Stimulated activated CD8-positive, alpha-beta memory T cell treated with anti-CD3 and anti-CD28 coated beads, Interleukin-15, amount 100 ng/mL, for 4 hours (primary cell): ENCODE measurements at regions not wholly inside any gene's neighbourhood (a gene's known extent, or its start where the extent isn't known, plus 50 kb on each side); places are given as distances from the start of the nearest gene placed in this dataset.

Experiments used
- DNase-seq, 2 donors: peaks; one replicate each; pipeline ENCODE4 v3.0.0-alpha.2; 2020; ENCODE audit warnings: low read depth in 2 of 2

DNA sequence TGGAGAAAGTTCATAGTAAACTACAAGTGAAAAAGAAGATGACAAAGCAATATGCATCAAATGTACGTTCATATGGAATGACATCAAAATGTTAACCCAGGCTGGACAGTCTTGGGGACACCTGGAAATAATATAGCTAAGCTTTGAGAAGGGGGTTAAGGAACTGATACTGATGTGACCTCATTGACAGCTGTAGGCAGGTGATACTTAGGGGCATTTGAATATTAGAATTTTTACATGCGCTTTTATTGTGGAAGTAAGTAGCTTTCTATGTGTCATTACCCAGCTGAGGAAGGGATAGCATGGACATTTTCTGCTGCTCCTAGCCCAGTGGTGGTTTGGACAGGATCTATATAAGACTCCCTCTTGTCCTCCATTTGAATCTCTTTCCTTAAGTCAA, 299.7 kb downstream of the CWC27 start:
- no peak for DNase-seq

DNA sequence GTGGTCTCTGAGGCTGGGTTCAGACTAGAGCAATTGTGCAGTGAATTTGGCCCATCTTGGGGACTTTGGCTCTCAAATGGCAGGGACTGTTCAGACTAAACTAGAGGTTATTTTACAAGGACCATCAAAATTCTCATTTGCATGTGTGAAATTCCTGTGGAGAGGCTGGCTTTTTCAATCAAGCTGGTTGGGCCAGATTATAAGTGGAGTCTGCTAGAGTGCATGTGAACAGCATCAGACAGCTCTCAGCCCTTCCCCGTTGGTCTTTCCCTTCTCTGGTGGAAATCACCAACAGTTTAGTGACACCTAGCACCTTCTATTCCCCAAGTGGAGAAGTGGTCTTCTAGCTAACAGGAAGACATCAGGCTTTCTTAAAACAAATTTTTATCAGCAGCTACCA, 301.3 kb downstream of the CWC27 start:
- no peak for DNase-seq

DNA sequence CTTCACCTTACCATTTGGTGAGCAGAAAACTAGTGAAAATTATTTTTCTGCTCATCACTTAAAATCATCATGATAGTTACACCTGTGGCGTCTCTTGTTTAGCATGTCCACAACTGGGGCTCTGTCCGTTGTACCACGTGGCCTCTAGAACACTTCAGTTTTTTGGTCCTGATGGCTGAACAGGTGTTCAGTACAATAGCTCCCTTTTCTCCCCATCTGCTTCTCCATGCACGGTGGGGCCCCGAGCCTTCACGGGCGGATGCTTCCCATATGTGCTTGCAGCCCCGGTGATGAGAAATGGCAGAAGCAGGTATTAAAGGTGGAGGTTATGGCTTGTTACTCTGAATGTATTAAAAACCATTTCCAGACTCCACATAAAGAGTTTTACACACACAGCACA, 304.1 kb downstream of the CWC27 start:
- no peak for DNase-seq

DNA sequence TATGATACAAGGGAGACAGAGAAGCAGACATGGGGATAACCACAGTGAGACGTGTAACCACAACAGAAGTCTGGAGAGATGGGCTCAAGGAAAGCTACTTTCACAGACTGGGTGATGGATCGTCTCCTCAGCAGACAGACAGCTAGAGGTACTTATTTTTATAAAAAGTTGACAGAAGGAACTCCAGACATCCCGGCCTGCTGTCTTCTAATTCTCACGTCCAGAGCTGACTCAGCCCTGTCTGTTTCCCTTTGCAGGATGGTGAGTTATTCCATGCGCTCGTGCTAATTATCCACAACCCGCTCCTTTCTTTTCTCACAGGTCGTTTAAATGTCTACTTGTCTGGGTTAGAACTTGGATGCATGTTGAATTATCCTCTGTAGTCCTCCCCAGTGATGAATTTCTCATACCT, 304.5 kb downstream of the CWC27 start:
- DNase-seq = no peak

DNA sequence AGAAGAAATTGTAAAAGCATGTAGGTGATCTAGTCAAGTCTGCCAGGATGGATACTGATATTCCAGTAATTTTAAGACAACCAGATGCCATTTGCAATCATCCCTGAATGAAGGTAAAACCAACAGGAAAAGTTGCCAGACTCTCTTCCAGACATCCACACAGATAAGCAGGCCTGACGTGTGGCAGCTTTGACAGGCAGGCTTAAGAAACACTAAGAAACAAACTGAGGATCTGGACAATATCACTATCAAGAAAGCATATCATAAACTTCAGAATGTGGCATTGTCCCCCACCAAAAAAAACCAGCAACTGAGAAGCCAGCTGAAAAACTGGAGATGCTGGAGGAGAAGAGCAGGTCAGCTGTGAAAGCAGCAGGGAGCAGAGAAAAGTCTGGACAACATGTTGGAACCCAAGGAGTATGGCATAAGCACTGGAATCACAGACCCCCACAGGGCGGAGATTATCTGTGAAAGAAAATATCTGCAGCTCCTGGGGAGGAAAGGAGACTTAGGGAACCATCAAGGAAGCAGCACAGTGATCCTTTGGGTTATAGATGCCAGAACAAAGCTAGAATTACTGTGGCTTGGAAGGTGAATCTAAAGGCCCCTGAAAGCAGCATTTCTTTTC, 307.0 kb downstream of the CWC27 start:
- no peak for DNase-seq

DNA sequence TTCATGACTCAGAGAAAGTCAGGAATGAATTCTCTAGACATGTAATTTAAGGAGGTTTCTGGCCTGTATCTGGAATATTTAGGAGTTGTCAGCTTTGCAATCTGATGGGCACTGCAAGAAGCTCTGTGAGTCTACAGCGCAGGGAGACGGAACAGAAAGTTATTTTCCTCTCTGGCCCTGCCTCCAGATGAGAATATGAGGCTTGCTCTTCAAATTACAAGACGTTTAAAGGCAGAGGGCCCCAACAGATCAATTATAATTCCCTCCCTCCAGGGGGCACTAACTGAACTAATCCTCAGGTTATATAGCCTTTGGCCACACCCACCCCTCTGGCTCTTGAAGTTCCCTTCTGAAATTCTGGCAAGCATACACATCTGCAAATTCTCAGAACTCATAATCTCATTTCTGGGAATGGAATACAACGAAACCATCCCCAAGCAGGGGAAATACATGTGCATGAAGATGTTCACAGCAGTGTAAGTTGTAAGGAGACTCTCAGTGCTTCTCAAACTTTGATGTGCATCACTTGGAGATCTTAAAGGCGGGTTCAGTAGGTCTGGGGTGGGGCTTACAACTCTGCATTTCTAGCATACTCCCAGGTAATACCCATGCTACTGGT, 307.6 kb downstream of the CWC27 start:
- peak; percentile 27 to 61 for DNase-seq

DNA sequence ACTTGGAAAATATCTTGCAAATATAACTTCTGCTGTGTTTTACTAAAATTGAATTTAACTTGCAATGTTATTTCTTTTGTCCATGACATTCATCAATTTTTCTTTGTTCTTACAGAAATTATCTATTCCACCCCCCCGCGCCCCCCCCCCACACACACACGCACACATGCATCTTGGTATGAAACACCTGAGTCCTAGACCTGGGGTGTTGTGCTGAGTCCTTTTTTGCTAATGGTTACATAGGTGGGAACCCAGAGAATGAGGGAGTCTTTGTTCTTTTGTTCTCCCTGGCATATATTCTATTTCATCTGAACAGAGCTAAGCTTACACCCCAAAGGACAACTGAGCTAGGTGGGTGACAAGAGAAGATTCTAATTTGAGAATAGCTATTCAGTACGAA, 308.9 kb downstream of the CWC27 start:
- no peak for DNase-seq

DNA sequence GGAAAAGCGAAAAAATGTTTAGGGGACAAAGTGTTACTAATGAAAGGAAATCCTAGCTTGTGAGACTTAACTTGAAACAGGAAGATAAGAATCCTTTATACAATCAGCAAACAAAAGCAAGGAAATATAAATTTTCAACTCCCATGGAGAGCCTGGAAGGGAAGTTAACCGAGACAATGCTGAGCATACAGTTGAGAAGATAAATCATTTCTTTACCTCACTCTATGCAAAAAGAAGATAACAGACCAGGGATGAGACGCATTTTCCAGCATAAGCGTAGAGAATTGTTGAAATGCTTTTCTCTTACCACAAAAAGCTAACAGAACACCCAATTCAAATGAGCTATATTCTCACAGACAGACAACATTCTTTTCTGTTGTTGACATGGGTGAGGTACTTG, 309.6 kb downstream of the CWC27 start:
- DNase-seq = no peak

DNA sequence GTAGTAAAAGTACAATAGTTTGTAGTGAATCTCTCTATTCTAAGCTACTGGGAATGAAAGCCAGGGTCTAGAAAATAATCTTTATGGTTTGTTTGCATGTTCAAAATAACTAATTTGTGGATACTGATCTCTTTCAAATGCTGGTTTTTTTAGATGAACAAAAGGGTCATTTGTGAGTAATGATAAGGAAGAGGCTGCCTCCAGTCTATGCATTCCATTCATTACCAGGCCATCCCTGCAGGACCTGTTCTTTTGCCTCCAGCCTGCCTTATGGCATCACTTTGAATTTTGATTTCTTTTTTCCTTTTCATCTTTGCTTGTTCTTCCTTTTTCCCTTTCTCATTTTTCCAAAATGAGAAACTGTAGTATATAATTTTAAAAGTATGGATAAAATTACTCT, 312.3 kb downstream of the CWC27 start:
- no peak for DNase-seq

DNA sequence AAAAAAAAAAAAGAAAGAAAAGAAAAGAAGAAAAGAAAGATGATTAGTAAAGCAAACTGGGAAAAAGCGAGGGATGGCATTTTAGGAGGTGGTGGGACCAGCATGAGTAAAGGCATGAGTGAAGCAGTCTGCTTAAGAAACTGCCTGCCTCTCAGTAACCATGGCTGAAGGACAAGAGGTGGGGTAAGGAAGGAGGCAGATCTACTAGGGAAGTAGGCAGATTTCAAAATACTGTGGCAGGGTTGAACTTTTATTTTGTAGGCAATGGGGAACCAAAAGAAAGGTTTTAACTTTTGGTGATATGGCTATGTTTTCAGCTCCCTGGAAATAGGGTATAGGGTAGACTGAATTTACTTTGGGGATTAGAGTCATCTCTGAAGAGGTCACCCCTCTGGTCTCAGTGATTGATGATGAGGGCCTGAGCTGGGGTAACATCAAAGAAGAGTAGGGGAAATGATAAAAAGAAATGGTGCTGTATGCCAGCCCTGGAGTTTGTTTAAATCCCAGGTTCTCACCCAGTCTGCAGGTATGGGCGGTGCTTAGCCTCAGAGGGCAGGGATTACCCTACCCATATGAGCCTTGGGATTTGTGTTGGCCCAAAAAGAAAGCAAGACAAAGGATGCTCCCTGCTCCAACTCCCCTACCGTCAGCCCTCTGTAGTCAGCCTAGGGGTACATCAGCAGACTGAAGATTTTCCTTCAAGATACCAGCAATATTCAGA, 316.2 kb downstream of the CWC27 start:
- no peak for DNase-seq

DNA sequence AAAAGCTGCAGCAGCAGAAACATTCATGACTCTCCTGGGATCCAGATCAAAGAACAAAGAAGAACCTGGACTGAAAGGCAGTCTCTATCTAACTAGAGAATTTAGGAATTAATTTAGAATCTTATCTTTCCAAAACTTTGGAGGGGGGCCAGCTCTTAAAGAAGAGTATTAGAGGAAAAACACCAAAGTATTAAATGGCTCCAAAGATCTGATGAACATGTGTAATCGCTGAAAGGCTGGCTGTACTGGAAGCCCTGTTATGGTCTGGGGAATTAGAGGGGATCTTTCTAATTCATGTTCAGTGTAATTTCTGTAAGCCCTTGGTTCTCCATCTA, 316.8 kb downstream of the CWC27 start:
- DNase-seq = no peak

DNA sequence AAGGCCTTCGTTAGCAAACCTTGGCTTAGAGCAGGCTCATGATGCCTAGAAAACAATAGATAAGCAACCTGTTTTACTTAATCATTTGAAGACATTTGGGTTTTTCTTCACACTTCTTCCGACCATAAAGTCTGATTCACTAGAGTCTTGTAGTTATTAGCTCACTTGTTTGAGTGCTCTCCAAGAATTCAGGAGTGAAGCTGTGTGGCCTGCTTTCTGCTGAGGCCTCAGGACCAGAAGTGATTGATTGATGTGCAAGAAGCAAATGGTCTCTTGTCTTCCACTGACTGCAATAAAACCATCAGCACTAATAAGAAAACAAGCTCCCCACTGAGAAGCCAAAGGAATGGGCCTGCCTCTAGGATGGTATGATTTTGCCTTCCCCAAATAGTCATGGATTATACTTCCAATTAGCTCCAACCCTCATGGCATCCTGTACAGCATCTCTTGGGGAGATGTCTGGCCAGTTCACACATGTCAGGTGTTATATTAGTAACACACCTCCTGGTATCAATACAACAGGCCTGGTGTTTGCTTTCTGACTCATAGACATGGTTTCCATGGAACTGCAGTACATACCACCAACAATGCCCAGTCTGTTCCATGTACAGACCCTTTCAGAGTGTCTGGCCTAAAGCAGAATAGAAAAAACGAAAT, 317.6 kb downstream of the CWC27 start:
- DNase-seq = no peak

DNA sequence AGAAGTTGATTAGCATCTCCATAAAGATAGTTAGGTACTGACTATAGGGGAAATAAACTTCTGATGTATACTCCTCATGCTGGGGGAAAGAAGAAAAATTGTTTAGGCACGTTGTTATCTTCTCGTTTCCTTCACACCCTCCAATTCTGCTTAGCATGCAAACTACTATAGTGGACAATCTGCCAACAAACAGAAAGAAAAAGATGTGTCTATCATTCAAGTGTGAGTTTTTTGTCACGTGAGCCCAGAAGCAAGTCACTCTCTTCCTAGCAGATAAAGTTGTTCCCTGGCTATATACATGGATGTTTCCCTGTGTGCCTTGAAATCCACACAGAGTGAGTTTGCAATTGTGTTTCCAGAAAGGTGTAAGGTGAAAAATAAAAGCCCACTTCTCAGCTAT, 318.4 kb downstream of the CWC27 start:
- no peak for DNase-seq

DNA sequence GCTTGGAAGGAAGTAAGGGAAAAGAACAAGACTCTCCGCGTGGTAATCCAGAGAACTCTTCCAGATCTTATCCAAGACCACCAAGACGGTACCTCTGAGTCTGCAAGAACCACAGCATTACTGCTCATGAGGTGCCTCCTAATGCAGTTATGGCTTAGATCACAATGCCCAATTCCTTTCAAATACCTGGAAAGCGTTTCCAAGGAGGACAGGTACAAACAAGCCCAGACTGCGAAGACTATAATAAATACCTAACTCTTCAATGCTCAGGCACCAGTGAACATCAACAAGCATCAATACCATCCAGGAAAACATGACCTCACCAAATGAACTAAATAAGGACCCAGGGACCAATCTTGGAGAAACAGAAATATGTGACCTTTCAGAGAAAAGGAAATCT, 325.5 kb downstream of the CWC27 start:
- no peak for DNase-seq

DNA sequence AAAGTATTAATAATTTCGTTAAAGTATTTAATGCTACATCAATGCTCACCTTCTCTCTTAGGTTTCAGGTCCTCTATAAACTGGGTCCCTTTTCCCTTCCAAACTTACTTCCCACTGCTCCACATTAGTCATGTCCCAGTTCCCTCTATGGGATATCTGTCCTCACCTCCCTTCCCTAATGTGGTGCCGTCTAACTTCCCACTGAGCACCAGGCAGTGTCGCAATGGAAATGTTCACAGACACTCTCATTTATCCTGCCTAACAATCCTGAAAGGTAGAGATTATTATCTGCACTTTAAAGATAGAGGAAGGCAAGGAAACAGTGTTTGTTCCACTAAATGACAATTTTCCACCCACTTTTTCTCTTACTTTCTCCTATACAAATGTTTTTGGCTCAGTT, 329.7 kb downstream of the CWC27 start:
- no peak for DNase-seq
